K562 (cell line): ENCODE measurements at regions not wholly inside any gene's neighbourhood (a gene's known extent, or its start where the extent isn't known, plus 50 kb on each side); places are given as distances from the start of the nearest gene placed in this dataset.

ENCODE experiments used
- ATAC-seq: fragments of 200-7000 bp; cut with Tn5 transposase; 3 replicates; pipeline ENCODE4 v1.9.1; 2020; ENCODE audit warnings: moderate library complexity
- BruUV-seq: library from RNA; stranded (reverse); fragments of 400-500 nt; replicated peaks from 2 replicates; lab custom pipeline; 2021; lab: Mats Ljungman, UMichigan
- CTCF ChIA-PET: fragments of 300-600 bp; formaldehyde crosslinking; extraction: SDS; loops from one replicate; lab custom pipeline; 2021; ENCODE audit warnings: low intra/inter-chr PET ratio; lab: Yijun Ruan, JAX
- POLR2A ChIA-PET: fragments of 300-600, 350-650 bp; sonication (Branson Sonifier 250); formaldehyde crosslinking; extraction: SDS; loops from one replicate; lab custom pipeline; 2021; ENCODE audit warnings: antibody characterized with exemption, inconsistent platforms; lab: Yijun Ruan, JAX
- DNase-seq, 4 experiments: peaks; one replicate each; pipeline versions ENCODE4 v3.0.0 to v3.0.0-alpha.2; 2011 to 2018; ENCODE audit warnings: low spot score in 3 of 4, mixed read lengths in 3 of 4; ENCODE audit errors: extremely low read depth in 1 of 4
- FAIRE-seq: peaks from 2 replicates; lab custom pipeline; 2011; peaks lifted over from hg19 to GRCh38; lab: Jason Lieb, UNC
- H2AFZ ChIP-seq: 2 replicates; pipeline ENCODE4 v1.6.0; 2011; ENCODE audit warnings: low read depth, low read length, control low read depth, inconsistent platforms
- H3K27ac ChIP-seq: fragments of 200-600 bp; 3 replicates; pipeline ENCODE4 v1.8.0; 2011; ENCODE audit warnings: low read depth, mild to moderate bottlenecking, control low read depth, inconsistent platforms, low read length, moderate library complexity, mixed read lengths; ENCODE audit errors: extremely low read depth
- H3K27me3 ChIP-seq, 2 experiments: fragments of 300-600 bp in 1 of 2; 2 replicates in 1 of 2; 3 replicates in 1 of 2; pipeline versions ENCODE4 v1.6.0 to v1.8.0; 2011; ENCODE audit warnings: inconsistent platforms in 2 of 2, low read length in 2 of 2, mild to moderate bottlenecking in 1 of 2, mixed read lengths in 1 of 2, moderate library complexity in 1 of 2; ENCODE audit not compliant: control insufficient read depth in 2 of 2, insufficient read depth in 2 of 2
- H3K36me3 ChIP-seq: fragments of 300-600 bp; 3 replicates; pipeline ENCODE4 v1.8.0; 2011; ENCODE audit warnings: mild to moderate bottlenecking, low read length, inconsistent platforms; ENCODE audit not compliant: control insufficient read depth, insufficient read depth
- H3K4me1 ChIP-seq, 2 experiments: fragments of 200-600 bp in 1 of 2; replicated peaks in 1 of 2; 2 replicates in 1 of 2; 3 replicates in 1 of 2; pipeline versions ENCODE4 v1.5.1 to v1.8.0; 2011; ENCODE audit warnings: inconsistent platforms in 2 of 2, low read length in 2 of 2, mild to moderate bottlenecking in 1 of 2, mixed read lengths in 1 of 2, moderate library complexity in 1 of 2; ENCODE audit not compliant: control insufficient read depth in 2 of 2, insufficient read depth in 2 of 2
- H3K4me2 ChIP-seq: 2 replicates; pipeline ENCODE4 v1.6.1; 2011; ENCODE audit warnings: low read length, control low read depth, inconsistent platforms, mixed read lengths; ENCODE audit not compliant: insufficient read depth
- H3K4me3 ChIP-seq: fragments of 200-600 bp; sonication (generic), shearing (Covaris generic); 2 replicates; pipeline ENCODE4 v1.5.1; 2016; ENCODE audit warnings: control low read depth, inconsistent platforms
- H3K79me2 ChIP-seq: fragments of 200-600 bp; 3 replicates; pipeline ENCODE4 v1.8.0; 2011; ENCODE audit warnings: low read length, inconsistent platforms; ENCODE audit not compliant: control insufficient read depth, insufficient read depth
- H3K9ac ChIP-seq, 2 experiments: 2 replicates each; pipeline versions ENCODE4 v1.6.0 to v1.6.1; 2011; ENCODE audit warnings: low read depth in 2 of 2, low read length in 2 of 2, control low read depth in 1 of 2, inconsistent platforms in 1 of 2, mild to moderate bottlenecking in 1 of 2, mixed read lengths in 1 of 2; ENCODE audit not compliant: insufficient read depth in 1 of 2
- H3K9me1 ChIP-seq: one replicate; pipeline ENCODE4 v1.6.0; 2011; ENCODE audit warnings: inconsistent platforms, mild to moderate bottlenecking, low read length, moderate library complexity; ENCODE audit not compliant: control insufficient read depth, insufficient read depth
- H3K9me3 ChIP-seq: replicated peaks from 2 replicates; pipeline ENCODE4 v1.5.1; 2011; ENCODE audit warnings: low read depth, low read length, inconsistent platforms; ENCODE audit not compliant: control insufficient read depth, insufficient read depth
- H4K20me1 ChIP-seq: replicated peaks from 2 replicates; pipeline ENCODE4 v1.6.1; 2011; ENCODE audit warnings: low read length, inconsistent platforms, mixed read lengths; ENCODE audit not compliant: control insufficient read depth, insufficient read depth
- BRD9 ChIP-seq: fragments of 450-650 bp; IDR thresholded peaks from 2 replicates; pipeline ENCODE4 v1.6.1; 2018; ENCODE audit warnings: low read depth; ENCODE audit not compliant: partially characterized antibody
- CBFA2T3 ChIP-seq: fragments of 450-650 bp; IDR thresholded peaks from 2 replicates; pipeline ENCODE4 v1.6.1; 2017
- E2F3 ChIP-seq: fragments of 250-450 bp; sonication (Bioruptor Pico); IDR thresholded peaks from 2 replicates; pipeline ENCODE4 v1.4.0; 2020; ENCODE audit warnings: mild to moderate bottlenecking
- NELFE ChIP-seq: IDR thresholded peaks from 2 replicates; pipeline ENCODE4 v1.6.1; 2011; ENCODE audit warnings: mild to moderate bottlenecking; ENCODE audit not compliant: insufficient read depth, insufficient read length
- SMARCE1 ChIP-seq: fragments of 450-650 bp; IDR thresholded peaks from 2 replicates; pipeline ENCODE4 v1.7.1; 2016; ENCODE audit warnings: mild to moderate bottlenecking
- TAF15 ChIP-seq: fragments of 200-400 bp; formaldehyde crosslinking; IDR thresholded peaks from 2 replicates; pipeline ENCODE4 v1.6.1; 2017; ENCODE audit warnings: mild to moderate bottlenecking, low read depth, low read length, moderate library complexity
- ZNF263 ChIP-seq: sonication (generic); formaldehyde crosslinking; IDR thresholded peaks from 2 replicates; pipeline ENCODE4 v1.8.0; 2022; ENCODE audit warnings: mild to moderate bottlenecking, missing genetic modification reagents, borderline replicate concordance
- WGBS: fragments of 100-300 bp; shearing (Covaris generic); methylation state at CpG from one replicate; pipeline ENCODE4 v1.1.6; 2016; ENCODE audit warnings: low coverage, mixed read lengths; ENCODE audit not compliant: insufficient coverage; ENCODE audit errors: missing lambda C conversion rate; 5-methylcytosine and 5-hydroxymethylcytosine counted together
- in situ Hi-C: fragments of 300-500 bp; cut with MboI; formaldehyde crosslinking; loops from 4 replicates; pipeline ENCODE4 v1.15.0; 2018; ENCODE audit warnings: inconsistent platforms, mixed read lengths
- intact Hi-C: fragments of 100-400 bp; cut with micrococcal nuclease; formaldehyde crosslinking; loops from 2 replicates; pipeline ENCODE4 v1.14.2; 2022
- TF ChIP-seq, protein P1 (sequence below): fragments of 250-450 bp; sonication (Bioruptor Pico); IDR thresholded peaks from 2 replicates; pipeline ENCODE4 v1.8.0; 2022; ENCODE audit warnings: moderate library complexity, mild to moderate bottlenecking, inconsistent platforms
- TF ChIP-seq, protein P2 (sequence below): fragments of 250-450 bp; sonication (Bioruptor Pico); IDR thresholded peaks from 2 replicates; pipeline ENCODE4 v1.5.0; 2021

DNA sequence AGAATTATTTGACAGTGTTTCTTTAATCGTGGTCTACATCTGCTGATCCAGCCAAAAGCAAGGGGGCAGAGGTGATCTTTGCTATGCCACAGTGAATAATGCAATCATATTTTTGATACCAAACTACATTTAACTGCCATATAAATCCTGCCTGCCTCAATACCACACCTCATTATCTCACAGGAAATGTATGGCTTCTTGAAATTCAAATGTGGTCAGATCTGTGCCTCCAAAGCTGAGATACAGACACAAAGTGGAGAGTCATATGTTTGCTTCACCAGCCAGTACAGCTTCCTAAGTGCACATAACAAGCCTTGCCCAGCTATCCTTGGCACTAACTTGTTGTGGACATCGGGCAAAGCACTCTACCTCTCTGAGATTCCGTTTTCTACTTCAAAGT is 250.0 kb upstream of the NFIA start:
- 3% methylated on average over 3 of the region's 3 CpGs for WGBS
- Histone ChIP-seq H3K79me2 (no peaks in the 10 kb centered on the region), H2AFZ (no peak overlapping the region), H3K36me3 (no peaks in the 10 kb centered on the region), H3K9me1 (no peaks in the 10 kb centered on the region), H3K9ac (no peak overlapping the region), H3K27me3 (peaks cover 2 to 4% of the 10 kb centered on the region in 2 experiments; a peak in 2 of 5 replicates), H4K20me1 (no peaks in the 10 kb centered on the region), H3K4me2 (no peak overlapping the region), H3K4me1 (peaks cover 0 to 2% of the 10 kb centered on the region in 2 experiments; a peak in 1 of 5 replicates), H3K27ac (no peak overlapping the region), H3K9me3 (no peaks in the 10 kb centered on the region), H3K4me3 (no peak overlapping the region)
- TF ChIP-seq SMARCE1 (no peak), TAF15 (no peak), E2F3 (no peak)
- TF ChIP-seq, protein P1, sequence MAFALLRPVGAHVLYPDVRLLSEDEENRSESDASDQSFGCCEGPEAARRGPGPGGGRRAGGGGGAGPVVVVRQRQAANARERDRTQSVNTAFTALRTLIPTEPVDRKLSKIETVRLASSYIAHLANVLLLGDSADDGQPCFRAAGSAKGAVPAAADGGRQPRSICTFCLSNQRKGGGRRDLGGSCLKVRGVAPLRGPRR (CRISPR knock-in tag) = no peak
- TF ChIP-seq, protein P2, sequence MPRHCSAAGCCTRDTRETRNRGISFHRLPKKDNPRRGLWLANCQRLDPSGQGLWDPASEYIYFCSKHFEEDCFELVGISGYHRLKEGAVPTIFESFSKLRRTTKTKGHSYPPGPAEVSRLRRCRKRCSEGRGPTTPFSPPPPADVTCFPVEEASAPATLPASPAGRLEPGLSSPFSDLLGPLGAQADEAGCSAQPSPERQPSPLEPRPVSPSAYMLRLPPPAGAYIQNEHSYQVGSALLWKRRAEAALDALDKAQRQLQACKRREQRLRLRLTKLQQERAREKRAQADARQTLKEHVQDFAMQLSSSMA (CRISPR knock-in tag) = no peak
- FAIRE-seq = no peak
- in situ Hi-C loops = no loop called here
- ChIA-PET CTCF (no interaction called here), POLR2A (no interaction called here)
- no peak for DNase-seq
- intact Hi-C loops = no loop called here
- ATAC-seq = no peak
- no TSS peak for BruUV-seq

DNA sequence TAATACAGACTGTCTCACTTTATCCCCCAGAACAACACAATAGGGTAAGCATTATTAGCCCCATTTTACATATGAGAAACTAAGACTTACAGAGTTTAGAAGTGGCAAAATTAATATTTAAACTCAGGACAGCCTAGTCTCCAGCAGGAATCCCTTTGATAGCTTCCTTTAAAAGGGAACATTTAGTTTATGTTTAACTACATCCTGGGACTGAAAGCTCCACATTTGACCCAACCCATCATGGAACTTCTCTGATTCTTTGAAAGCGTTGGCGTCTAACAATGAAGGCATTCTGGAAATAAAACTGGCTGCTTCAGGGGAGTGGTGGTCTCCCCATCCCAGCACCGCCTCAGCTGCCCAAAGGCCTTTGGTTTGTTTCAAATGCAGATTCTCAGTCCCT is 250.6 kb upstream of the NFIA start:
- Histone ChIP-seq H3K4me3 (no peak overlapping the region), H3K36me3 (no peaks in the 10 kb centered on the region), H2AFZ (no peak overlapping the region), H3K79me2 (no peaks in the 10 kb centered on the region), H3K9me3 (no peaks in the 10 kb centered on the region), H3K9ac (no peak overlapping the region), H3K4me2 (no peak overlapping the region), H3K27ac (no peak overlapping the region), H3K9me1 (no peaks in the 10 kb centered on the region), H4K20me1 (no peaks in the 10 kb centered on the region), H3K27me3 (peaks cover 2 to 4% of the 10 kb centered on the region in 2 experiments; a peak in 2 of 5 replicates), H3K4me1 (peaks cover 0 to 2% of the 10 kb centered on the region in 2 experiments; a peak in 1 of 5 replicates)
- no peak for TF ChIP-seq ZNF263 (CRISPR knock-in tag)
- no peak for TF ChIP-seq CBFA2T3
- no peak for TF ChIP-seq NELFE
- no peak for TF ChIP-seq BRD9
- DNase-seq (no peak), ATAC-seq (no peak), FAIRE-seq (no peak)
- in situ Hi-C loops = no loop called here
- CTCF ChIA-PET = no interaction called here
- BruUV-seq = no TSS peak
- POLR2A ChIA-PET = interaction anchor here (1.1 kb wide), 1 partner anchor 11 kb away, joined by 3 read pairs; no protein-coding TSS in a partner anchor
- WGBS = 6% methylated on average over 3 of the region's 3 CpGs
- intact Hi-C loops = no loop called here
